Gastrocnemius medialis (tissue), 4 donors: ENCODE measurements at regions not wholly inside any gene's neighbourhood (a gene's known extent, or its start where the extent isn't known, plus 50 kb on each side); places are given as distances from the start of the nearest gene placed in this dataset.

Source experiments
- ATAC-seq, 2 donors: fragments of 150-250 bp; one replicate each; pipeline ENCODE4 v1.9.1; 2016
- DNase-seq, 2 donors: peaks; one replicate each; pipeline ENCODE4 v3.0.0-alpha.2; 2019
- H3K27ac ChIP-seq, 4 donors: fragments of 200-600 bp; sonication (generic); 1 replicate in 1 of 4; 2 replicates in 3 of 4; pipeline ENCODE4 v1.5.1; 2016 to 2018; ENCODE audit warnings: mild to moderate bottlenecking in 2 of 4, moderate library complexity in 1 of 4
- H3K27me3 ChIP-seq, 3 donors: fragments of 200-600 bp; sonication (generic) in 2 of 3; 1 replicate in 1 of 3; 2 replicates in 2 of 3; pipeline versions ENCODE4 v1.5.1 to v1.6.0; 2016 to 2019; ENCODE audit warnings: mild to moderate bottlenecking in 1 of 3, moderate library complexity in 1 of 3
- H3K36me3 ChIP-seq, 2 donors: fragments of 200-600 bp; sonication (generic) in 1 of 2; one replicate each; pipeline ENCODE4 v1.5.1; 2017 to 2018
- H3K4me1 ChIP-seq, 2 donors: fragments of 200-600 bp; sonication (generic) in 1 of 2; one replicate each; pipeline ENCODE4 v1.5.1; 2016 to 2017; ENCODE audit warnings: mild to moderate bottlenecking in 2 of 2
- H3K4me3 ChIP-seq, 4 donors: fragments of 200-600 bp; sonication (generic) in 3 of 4; 1 replicate in 1 of 4; 2 replicates in 3 of 4; pipeline ENCODE4 v1.5.1; 2016 to 2019; ENCODE audit warnings: mild to moderate bottlenecking in 2 of 4
- H3K9me3 ChIP-seq, 3 donors: fragments of 200-600 bp; sonication (generic) in 2 of 3; 1 replicate in 1 of 3; 2 replicates in 2 of 3; pipeline ENCODE4 v1.5.1; 2016 to 2019
- POLR2A ChIP-seq, 2 donors: fragments of 450-650 bp; IDR thresholded peaks; one replicate each; pipeline ENCODE4 v1.6.1; 2017; ENCODE audit warnings: antibody characterized with exemption in 2 of 2, mild to moderate bottlenecking in 2 of 2, moderate library complexity in 2 of 2
- in situ Hi-C, 4 donors: fragments of 200-750 bp; cut with MboI; loops; one replicate each; pipeline versions ENCODE4 v1.15.0 to v1.8.0; 2017; ENCODE audit warnings: low sequenced_read_pairs in 4 of 4
- intact Hi-C: fragments of 100-400 bp; cut with DNase I; formaldehyde crosslinking; loops from one replicate; pipeline ENCODE4 v1.15.1; 2023; ENCODE audit warnings: low total_unique reads
- TF ChIP-seq, protein P1 (sequence below), 5 experiments: fragments of 450-650 bp in 3 of 5; fragments of 200-600 bp in 2 of 5; sonication (generic) in 2 of 5; IDR thresholded peaks in 4 of 5; conservative IDR thresholded peaks in 1 of 5; 1 replicate in 4 of 5; 2 replicates in 1 of 5; pipeline ENCODE4 v1.5.1; 2016 to 2019; ENCODE audit warnings: antibody characterized with exemption in 5 of 5, mild to moderate bottlenecking in 3 of 5, moderate library complexity in 3 of 5

DNA sequence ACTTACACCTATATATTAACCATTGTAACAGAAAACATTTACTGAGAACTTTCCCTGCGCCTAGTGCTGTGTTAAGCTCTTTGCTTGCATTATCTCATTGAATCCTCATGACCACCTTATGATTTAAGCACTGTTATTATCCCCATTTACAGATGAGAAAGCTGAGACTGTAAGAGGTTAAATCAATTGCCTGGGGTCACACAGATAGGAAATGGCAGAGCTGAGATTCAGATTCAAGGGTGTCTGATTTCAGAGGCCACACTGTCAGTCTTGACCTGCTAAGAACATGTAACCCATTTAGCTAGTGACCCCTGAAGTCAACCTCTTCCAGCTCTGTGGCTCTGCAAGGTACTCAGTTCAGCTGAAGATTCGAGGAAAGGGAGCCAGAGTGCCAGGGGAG is 143.9 kb downstream of the TLE3 start:
- no peak for ATAC-seq
- TF ChIP-seq POLR2A (IDR thresholded peaks at IDR 0.05), result no peak
- TF ChIP-seq, protein P1, sequence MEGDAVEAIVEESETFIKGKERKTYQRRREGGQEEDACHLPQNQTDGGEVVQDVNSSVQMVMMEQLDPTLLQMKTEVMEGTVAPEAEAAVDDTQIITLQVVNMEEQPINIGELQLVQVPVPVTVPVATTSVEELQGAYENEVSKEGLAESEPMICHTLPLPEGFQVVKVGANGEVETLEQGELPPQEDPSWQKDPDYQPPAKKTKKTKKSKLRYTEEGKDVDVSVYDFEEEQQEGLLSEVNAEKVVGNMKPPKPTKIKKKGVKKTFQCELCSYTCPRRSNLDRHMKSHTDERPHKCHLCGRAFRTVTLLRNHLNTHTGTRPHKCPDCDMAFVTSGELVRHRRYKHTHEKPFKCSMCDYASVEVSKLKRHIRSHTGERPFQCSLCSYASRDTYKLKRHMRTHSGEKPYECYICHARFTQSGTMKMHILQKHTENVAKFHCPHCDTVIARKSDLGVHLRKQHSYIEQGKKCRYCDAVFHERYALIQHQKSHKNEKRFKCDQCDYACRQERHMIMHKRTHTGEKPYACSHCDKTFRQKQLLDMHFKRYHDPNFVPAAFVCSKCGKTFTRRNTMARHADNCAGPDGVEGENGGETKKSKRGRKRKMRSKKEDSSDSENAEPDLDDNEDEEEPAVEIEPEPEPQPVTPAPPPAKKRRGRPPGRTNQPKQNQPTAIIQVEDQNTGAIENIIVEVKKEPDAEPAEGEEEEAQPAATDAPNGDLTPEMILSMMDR (IDR thresholded peaks at IDR 0.05 in 4 of 5, conservative IDR thresholded peaks at IDR 0.05 in 1 of 5), result no peak
- DNase-seq, result no peak

DNA sequence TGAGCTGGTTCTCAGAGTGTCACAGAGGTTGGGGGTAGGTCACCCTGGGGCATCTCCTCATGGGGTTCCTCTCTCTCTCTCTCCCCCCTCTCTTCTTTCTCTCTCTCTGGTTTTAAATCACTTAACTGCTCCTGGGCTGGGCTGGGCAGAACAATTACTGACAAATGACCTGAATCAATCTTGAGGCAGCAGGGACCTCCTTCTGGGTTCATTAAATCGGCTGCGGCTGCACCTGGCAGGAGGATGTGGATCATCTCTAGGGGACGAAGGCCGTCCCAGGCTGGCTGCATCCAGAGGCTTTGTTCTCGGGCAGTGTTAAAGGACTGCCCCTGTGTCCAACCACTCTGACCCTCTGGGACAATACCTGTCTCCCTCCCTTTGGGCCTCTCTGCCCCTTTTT is 143.1 kb downstream of the TLE3 start:
- ATAC-seq, result no peak
- no peaks in the 10 kb centered on the region for H3K9me3 ChIP-seq
- H3K36me3 ChIP-seq, result no peaks in the 10 kb centered on the region
- no peak for DNase-seq
- H3K4me3 ChIP-seq, result no peak overlapping the region
- H3K27ac ChIP-seq, result no peak overlapping the region
- in situ Hi-C loops (no loop called here), intact Hi-C loops (no loop called here)
- H3K4me1 ChIP-seq, result no peaks in the 10 kb centered on the region
- H3K27me3 ChIP-seq, result no peaks in the 10 kb centered on the region
- TF ChIP-seq, protein P1 (IDR thresholded peaks at IDR 0.05 in 4 of 5, conservative IDR thresholded peaks at IDR 0.05 in 1 of 5), result no peak
- no peak for TF ChIP-seq POLR2A (IDR thresholded peaks at IDR 0.05)

More for the DNA sequence above, 143.9 kb downstream of the TLE3 start:
- H3K9me3 ChIP-seq, result no peaks in the 10 kb centered on the region
- H3K36me3 ChIP-seq, result no peaks in the 10 kb centered on the region
- no peaks in the 10 kb centered on the region for H3K27me3 ChIP-seq
- H3K4me1 ChIP-seq, result no peaks in the 10 kb centered on the region
- intact Hi-C loops (no loop called here), in situ Hi-C loops (no loop called here)
- H3K4me3 ChIP-seq, result no peak overlapping the region
- no peak overlapping the region for H3K27ac ChIP-seq

DNA sequence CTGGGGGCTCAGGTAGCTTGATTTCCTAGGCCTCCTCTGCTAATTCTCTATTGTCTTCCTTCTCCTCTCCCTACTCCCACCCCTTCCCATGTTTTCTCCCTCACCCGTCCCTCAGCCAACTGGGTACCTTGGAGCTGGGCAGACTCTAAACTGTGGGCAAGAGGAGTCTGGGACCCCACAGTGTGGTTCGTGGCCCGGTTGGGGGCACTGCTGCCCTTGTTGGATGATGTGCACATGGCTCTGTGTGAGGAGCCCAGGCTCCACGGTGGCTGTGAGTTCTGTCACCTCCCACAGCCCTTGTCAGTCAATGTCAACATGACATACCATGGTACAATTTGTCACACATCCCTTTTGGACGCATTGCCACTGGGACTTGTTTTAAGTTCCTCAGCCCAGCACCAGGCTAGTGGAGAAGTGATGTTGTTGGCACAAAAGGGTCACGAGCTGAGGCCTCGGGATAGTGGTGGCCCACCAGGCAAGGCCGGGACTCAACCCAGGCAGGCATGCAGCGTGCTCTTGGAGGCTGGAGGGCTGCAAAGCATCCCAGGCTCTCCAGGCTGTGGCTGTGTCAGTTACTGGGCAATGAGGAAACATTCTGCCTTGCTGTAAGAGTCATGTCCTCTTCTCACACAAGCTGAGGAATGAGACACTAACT is 142.3 kb downstream of the TLE3 start:
- ATAC-seq (no peak), DNase-seq (no peak)
- no peak for TF ChIP-seq POLR2A (IDR thresholded peaks at IDR 0.05)
- TF ChIP-seq, protein P1 (IDR thresholded peaks at IDR 0.05 in 4 of 5, conservative IDR thresholded peaks at IDR 0.05 in 1 of 5), result no peak
- H3K4me3 ChIP-seq, result no peak overlapping the region
- intact Hi-C loops, result no loop called here
- in situ Hi-C loops, result no loop called here
- no peak overlapping the region for H3K27ac ChIP-seq
- no peaks in the 10 kb centered on the region for H3K27me3 ChIP-seq
- H3K36me3 ChIP-seq, result no peaks in the 10 kb centered on the region
- no peaks in the 10 kb centered on the region for H3K4me1 ChIP-seq
- no peaks in the 10 kb centered on the region for H3K9me3 ChIP-seq

DNA sequence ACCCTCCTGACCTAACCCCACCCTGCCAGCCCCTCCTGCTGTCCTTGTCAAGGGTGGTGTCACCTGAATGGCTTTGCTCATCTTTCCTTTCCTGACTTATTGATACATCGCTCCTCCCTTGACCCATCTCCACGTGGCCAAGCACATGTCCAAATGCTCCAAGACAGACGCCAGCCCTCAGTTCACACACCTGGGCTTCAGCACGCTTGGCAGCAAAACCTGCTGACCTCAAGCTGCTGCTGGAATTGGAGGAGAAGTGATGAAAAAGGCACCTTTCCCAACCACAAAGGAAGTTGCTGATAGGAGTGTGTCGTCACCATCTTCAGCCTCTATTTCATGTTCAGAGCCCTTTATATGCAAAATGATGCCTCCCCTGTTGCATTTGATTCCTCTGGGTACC is 141.3 kb downstream of the TLE3 start:
- no peak for ATAC-seq

More for the DNA sequence above, 141.3 kb downstream of the TLE3 start:
- TF ChIP-seq POLR2A (IDR thresholded peaks at IDR 0.05), result no peak
- TF ChIP-seq, protein P1 (IDR thresholded peaks at IDR 0.05 in 4 of 5, conservative IDR thresholded peaks at IDR 0.05 in 1 of 5), result no peak
- no peak overlapping the region for H3K27ac ChIP-seq
- intact Hi-C loops, result no loop called here
- DNase-seq, result no peak
- H3K9me3 ChIP-seq, result no peaks in the 10 kb centered on the region
- H3K27me3 ChIP-seq, result no peaks in the 10 kb centered on the region
- H3K4me1 ChIP-seq, result no peaks in the 10 kb centered on the region
- in situ Hi-C loops, result no loop called here
- H3K4me3 ChIP-seq, result no peak overlapping the region
- no peaks in the 10 kb centered on the region for H3K36me3 ChIP-seq
